ENCODE measurements at regions not wholly inside any gene's neighbourhood (a gene's known extent, or its start where the extent isn't known, plus 50 kb on each side); places are given as distances from the start of the nearest gene placed in this dataset.

DNA sequence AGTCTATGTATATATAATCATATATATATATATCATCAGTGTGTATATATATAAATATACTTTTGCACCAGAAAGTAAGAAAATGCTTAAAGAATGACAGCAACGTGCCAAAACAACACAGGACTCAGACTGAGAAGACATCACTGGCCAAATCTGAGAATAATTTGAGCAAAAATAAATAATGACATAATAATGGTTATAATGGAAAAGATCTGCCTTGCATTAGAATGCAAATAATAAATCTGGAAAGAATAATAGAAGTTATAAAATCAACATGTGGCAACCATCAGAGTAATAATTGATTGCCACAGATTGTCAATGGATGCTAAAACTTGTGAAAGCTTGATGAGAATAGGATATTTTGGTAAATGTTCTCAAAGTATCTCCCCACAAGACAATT is 61.5 kb upstream of the PLEKHG7 start:
- no peak overlapping the region for H3K27ac ChIP-seq
- no peak for TF ChIP-seq EZH2 (IDR thresholded peaks at IDR 0.05)
- TF ChIP-seq, protein P1, sequence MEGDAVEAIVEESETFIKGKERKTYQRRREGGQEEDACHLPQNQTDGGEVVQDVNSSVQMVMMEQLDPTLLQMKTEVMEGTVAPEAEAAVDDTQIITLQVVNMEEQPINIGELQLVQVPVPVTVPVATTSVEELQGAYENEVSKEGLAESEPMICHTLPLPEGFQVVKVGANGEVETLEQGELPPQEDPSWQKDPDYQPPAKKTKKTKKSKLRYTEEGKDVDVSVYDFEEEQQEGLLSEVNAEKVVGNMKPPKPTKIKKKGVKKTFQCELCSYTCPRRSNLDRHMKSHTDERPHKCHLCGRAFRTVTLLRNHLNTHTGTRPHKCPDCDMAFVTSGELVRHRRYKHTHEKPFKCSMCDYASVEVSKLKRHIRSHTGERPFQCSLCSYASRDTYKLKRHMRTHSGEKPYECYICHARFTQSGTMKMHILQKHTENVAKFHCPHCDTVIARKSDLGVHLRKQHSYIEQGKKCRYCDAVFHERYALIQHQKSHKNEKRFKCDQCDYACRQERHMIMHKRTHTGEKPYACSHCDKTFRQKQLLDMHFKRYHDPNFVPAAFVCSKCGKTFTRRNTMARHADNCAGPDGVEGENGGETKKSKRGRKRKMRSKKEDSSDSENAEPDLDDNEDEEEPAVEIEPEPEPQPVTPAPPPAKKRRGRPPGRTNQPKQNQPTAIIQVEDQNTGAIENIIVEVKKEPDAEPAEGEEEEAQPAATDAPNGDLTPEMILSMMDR (IDR thresholded peaks at IDR 0.05): no peak
- H3K4me1 Mint-ChIP-seq: peaks cover 5% of the 10 kb centered on the region
- no peaks in the 10 kb centered on the region for H3F3A ChIP-seq (ENCODE audit: low read depth)
- peaks cover 5% of the 10 kb centered on the region for H3K9me3 Mint-ChIP-seq
- no peaks in the 10 kb centered on the region for H4K20me1 ChIP-seq (ENCODE audit: low read depth)
- no peaks in the 10 kb centered on the region for H3K9me3 ChIP-seq (ENCODE audit: low read depth)
- H3K79me2 ChIP-seq (ENCODE audit: low read depth): no peaks in the 10 kb centered on the region
- H3K4me1 ChIP-seq: no peaks in the 10 kb centered on the region
- no peak overlapping the region for H3K4me2 ChIP-seq
- H3K36me3 ChIP-seq: no peaks in the 10 kb centered on the region
- no peaks in the 10 kb centered on the region for H3K27me3 ChIP-seq
- H3K9ac ChIP-seq: no peak overlapping the region
- H3K36me3 Mint-ChIP-seq: no peaks in the 10 kb centered on the region
- no peaks in the 10 kb centered on the region for H3K27me3 Mint-ChIP-seq (ENCODE audit: insufficient read depth, low read depth)
- H3K27ac Mint-ChIP-seq: no peak overlapping the region
- no peak for DNase-seq (ENCODE audit: low spot score)
- H3K4me3 Mint-ChIP-seq: no peak overlapping the region
- H2AFZ ChIP-seq (replicated peaks): no peak overlapping the region
- H3K4me3 ChIP-seq: no peak overlapping the region

DNA sequence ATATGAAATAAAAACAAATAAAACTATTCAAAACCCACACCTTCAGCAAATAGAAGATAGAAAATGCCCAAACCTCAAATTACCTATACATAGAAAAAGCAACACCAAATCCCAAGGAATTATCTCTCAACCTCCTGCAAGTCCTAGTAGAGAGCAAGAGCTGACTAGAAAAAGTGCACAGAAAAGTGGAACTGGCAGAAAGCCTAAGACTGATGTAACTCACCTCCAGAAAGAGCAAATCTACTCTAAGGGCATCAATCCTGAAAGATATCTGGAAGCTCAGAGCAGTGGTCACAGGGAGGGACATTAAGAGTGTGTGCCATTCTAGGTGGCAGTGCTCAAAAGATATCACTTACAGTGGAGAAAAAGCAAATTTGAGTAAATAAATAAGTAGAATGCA is 62.1 kb upstream of the PLEKHG7 start:
- no peak for DNase-seq (ENCODE audit: low spot score)
- Histone ChIP-seq H3K27ac (no peak overlapping the region), H3K4me2 (no peak overlapping the region), H3K4me1 (no peaks in the 10 kb centered on the region), H3K9ac (no peak overlapping the region), H3K9me3 (ENCODE audit: low read depth) (no peaks in the 10 kb centered on the region), H3K79me2 (ENCODE audit: low read depth) (no peaks in the 10 kb centered on the region), H3F3A (ENCODE audit: low read depth) (no peaks in the 10 kb centered on the region), H2AFZ (replicated peaks) (no peak overlapping the region), H3K4me3 (no peak overlapping the region), H4K20me1 (ENCODE audit: low read depth) (no peaks in the 10 kb centered on the region), H3K27me3 (no peaks in the 10 kb centered on the region), H3K36me3 (no peaks in the 10 kb centered on the region)
- no peak overlapping the region for H3K4me3 Mint-ChIP-seq
- H3K4me1 Mint-ChIP-seq: peaks cover 5% of the 10 kb centered on the region
- no peaks in the 10 kb centered on the region for H3K27me3 Mint-ChIP-seq (ENCODE audit: insufficient read depth, low read depth)
- H3K9me3 Mint-ChIP-seq: peaks cover 3% of the 10 kb centered on the region
- no peak overlapping the region for H3K27ac Mint-ChIP-seq
- TF ChIP-seq, protein P1 (IDR thresholded peaks at IDR 0.05): no peak
- TF ChIP-seq EZH2 (IDR thresholded peaks at IDR 0.05) (no peak), EZH2phosphoT487 (IDR thresholded peaks at IDR 0.05) (no peak)
- no peaks in the 10 kb centered on the region for H3K36me3 Mint-ChIP-seq

DNA sequence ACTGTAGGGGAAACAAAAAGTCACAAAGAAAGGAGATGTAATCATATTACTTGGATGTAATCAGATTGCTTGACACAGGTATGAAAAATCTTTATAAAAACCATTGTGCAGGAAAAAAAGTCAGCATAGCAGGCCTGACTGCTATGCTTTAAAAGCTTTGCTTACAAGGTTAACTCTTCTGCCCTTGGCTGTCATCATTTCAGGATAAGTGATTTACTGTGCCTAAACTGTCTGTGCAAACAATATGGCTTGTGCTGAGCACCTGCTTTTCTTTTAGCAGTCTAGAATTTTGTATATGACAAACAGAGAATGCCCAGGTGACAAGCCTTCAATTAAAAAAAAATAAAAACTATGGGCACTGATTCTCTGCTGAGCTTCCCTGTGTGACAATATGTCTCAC is 63.8 kb upstream of the PLEKHG7 start:
- Histone ChIP-seq H3K27me3 (no peaks in the 10 kb centered on the region), H4K20me1 (ENCODE audit: low read depth) (no peaks in the 10 kb centered on the region), H2AFZ (replicated peaks) (no peak overlapping the region), H3F3A (ENCODE audit: low read depth) (no peaks in the 10 kb centered on the region), H3K4me3 (no peak overlapping the region), H3K4me2 (no peak overlapping the region), H3K9me3 (ENCODE audit: low read depth) (no peaks in the 10 kb centered on the region), H3K36me3 (no peaks in the 10 kb centered on the region), H3K9ac (no peak overlapping the region), H3K27ac (no peak overlapping the region), H3K4me1 (no peaks in the 10 kb centered on the region), H3K79me2 (ENCODE audit: low read depth) (no peaks in the 10 kb centered on the region)
- no peak for DNase-seq (ENCODE audit: low spot score)
- Mint-ChIP-seq H3K27ac (no peak overlapping the region), H3K9me3 (peaks cover 3% of the 10 kb centered on the region), H3K4me1 (peaks cover 5% of the 10 kb centered on the region), H3K4me3 (no peak overlapping the region), H3K27me3 (ENCODE audit: insufficient read depth, low read depth) (no peaks in the 10 kb centered on the region), H3K36me3 (no peaks in the 10 kb centered on the region)
- no peak for TF ChIP-seq EZH2phosphoT487 (IDR thresholded peaks at IDR 0.05)
- TF ChIP-seq EZH2 (IDR thresholded peaks at IDR 0.05): no peak
- TF ChIP-seq, protein P1 (IDR thresholded peaks at IDR 0.05): no peak

DNA sequence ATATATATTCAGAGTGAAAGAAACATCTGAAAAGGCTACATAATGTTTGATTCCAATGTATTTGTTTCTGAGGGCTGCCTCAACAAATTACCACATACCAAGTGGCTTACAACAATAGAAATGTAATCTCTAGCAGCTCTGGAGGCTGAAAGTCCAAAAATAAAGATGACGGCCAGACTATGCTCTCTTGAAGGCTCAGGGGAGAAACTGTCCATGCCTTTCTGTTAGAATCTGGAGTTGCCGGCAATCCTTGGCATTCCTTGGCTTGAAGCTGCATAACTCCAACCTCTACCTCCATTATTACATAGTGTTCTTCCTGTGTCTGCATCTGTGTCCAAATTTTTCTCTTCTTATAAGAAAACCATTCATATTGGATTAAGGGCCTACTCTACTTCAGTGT is 68.1 kb upstream of the PLEKHG7 start:
- no peak overlapping the region for H2AFZ ChIP-seq (replicated peaks)
- no peaks in the 10 kb centered on the region for H3K79me2 ChIP-seq (ENCODE audit: low read depth)
- TF ChIP-seq EZH2 (IDR thresholded peaks at IDR 0.05) (no peak), EZH2phosphoT487 (IDR thresholded peaks at IDR 0.05) (no peak)
- TF ChIP-seq, protein P1 (IDR thresholded peaks at IDR 0.05): no peak
- H3K27me3 ChIP-seq: no peaks in the 10 kb centered on the region
- no peaks in the 10 kb centered on the region for H3K9me3 Mint-ChIP-seq
- peaks cover 8% of the 10 kb centered on the region for H3K4me1 Mint-ChIP-seq
- H4K20me1 ChIP-seq (ENCODE audit: low read depth): no peaks in the 10 kb centered on the region
- DNase-seq (ENCODE audit: low spot score): no peak
- no peaks in the 10 kb centered on the region for H3K36me3 Mint-ChIP-seq
- H3K4me2 ChIP-seq: no peak overlapping the region
- H3K4me3 Mint-ChIP-seq: no peak overlapping the region
- no peak overlapping the region for H3K27ac Mint-ChIP-seq
- H3K4me1 ChIP-seq: no peaks in the 10 kb centered on the region
- H3F3A ChIP-seq (ENCODE audit: low read depth): no peaks in the 10 kb centered on the region
- no peaks in the 10 kb centered on the region for H3K9me3 ChIP-seq (ENCODE audit: low read depth)
- no peaks in the 10 kb centered on the region for H3K27me3 Mint-ChIP-seq (ENCODE audit: insufficient read depth, low read depth)
- no peaks in the 10 kb centered on the region for H3K36me3 ChIP-seq
- no peak overlapping the region for H3K9ac ChIP-seq
- no peak overlapping the region for H3K4me3 ChIP-seq
- no peak overlapping the region for H3K27ac ChIP-seq

Measured in neural progenitor cell (in vitro differentiated cells).